ENCODE measurements at regions not wholly inside any gene's neighbourhood (a gene's known extent, or its start where the extent isn't known, plus 50 kb on each side); places are given as distances from the start of the nearest gene placed in this dataset.

DNA sequence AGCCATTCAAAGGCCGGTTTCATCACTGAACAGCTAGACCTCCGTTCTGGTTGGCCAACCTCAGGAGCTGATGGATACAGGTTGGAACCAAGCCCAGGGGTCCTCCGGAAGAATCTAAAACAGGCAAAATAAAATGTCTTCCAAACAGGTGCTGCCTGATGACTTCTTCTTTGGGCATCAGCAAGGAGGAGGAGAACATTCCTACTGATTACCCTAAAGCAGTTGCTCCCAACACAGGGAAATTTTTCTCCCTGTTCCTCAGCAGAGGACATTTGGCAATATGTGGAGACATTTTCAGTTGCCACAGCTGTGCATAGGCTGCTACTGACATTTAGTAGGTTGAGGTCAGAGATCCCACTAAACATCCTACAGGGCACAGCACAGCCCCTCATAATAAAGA lies 319.3 kb upstream of the PPARGC1A start:
- TF ChIP-seq, protein P1, sequence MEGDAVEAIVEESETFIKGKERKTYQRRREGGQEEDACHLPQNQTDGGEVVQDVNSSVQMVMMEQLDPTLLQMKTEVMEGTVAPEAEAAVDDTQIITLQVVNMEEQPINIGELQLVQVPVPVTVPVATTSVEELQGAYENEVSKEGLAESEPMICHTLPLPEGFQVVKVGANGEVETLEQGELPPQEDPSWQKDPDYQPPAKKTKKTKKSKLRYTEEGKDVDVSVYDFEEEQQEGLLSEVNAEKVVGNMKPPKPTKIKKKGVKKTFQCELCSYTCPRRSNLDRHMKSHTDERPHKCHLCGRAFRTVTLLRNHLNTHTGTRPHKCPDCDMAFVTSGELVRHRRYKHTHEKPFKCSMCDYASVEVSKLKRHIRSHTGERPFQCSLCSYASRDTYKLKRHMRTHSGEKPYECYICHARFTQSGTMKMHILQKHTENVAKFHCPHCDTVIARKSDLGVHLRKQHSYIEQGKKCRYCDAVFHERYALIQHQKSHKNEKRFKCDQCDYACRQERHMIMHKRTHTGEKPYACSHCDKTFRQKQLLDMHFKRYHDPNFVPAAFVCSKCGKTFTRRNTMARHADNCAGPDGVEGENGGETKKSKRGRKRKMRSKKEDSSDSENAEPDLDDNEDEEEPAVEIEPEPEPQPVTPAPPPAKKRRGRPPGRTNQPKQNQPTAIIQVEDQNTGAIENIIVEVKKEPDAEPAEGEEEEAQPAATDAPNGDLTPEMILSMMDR (IDR thresholded peaks at IDR 0.05) = no peak
- TF ChIP-seq POLR2A (IDR thresholded peaks at IDR 0.05) = no peak
